ENCODE measurements at regions not wholly inside any gene's neighbourhood (a gene's known extent, or its start where the extent isn't known, plus 50 kb on each side); places are given as distances from the start of the nearest gene placed in this dataset.
"Not testable (repeated sequence)": the region's sequence is repeated elsewhere in the genome, so short reads cannot be mapped to it uniquely, and the experiment has no call there.

DNA sequence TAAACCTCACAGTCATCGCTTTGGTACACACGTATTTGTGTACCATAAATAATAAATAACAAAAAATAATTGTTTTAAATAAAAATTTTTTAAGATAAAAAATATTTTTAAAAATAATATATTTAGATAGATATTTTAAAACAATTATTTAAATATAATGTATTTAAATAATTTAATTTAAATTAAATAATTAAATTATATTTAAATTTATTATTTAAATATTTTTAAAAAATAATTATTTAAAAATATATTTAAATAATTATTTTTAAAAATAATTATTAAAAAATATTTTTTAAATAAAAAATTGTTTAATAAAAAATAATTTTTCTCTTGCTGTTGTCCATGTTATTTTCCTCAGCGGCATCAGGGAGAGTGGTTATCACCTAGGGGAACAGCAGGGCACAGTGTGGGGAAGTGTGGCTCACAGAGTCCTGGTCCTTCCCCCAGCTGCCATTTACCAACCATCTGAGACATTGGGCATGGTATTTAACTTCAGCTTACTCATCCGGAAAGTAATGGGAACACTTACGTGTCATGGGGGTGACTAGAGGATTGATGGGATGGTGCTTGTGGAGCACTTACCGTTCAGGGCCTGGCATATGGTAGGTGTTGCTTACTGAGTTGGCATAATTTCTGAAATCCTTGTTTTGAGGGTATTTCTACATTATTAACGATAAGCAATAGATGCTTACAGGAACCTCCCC lies 92.9 kb upstream of the TSPAN2 start:
- DNase-seq (ENCODE audit: low read depth, low spot score), result no peak

DNA sequence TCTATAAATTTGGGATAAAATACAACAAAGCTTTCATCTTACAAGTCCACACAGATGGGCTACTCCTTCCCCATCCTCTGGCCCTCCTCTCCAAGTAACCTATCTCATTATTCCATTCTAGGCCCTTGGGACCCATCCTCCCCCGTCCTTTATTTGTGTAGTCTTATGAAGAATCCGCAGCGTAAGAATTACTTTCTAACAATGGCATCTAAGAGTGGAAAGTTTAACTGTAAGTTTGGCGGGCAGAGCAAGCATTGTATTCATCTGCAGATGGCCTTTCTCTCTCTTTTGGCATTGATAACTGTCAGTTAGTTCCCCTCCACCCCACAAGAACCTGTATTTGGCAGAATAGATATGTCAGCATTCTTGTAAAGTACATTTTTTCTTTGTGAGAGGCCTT lies 91.9 kb upstream of the TSPAN2 start:
- DNase-seq (ENCODE audit: low read depth, low spot score), result no peak

DNA sequence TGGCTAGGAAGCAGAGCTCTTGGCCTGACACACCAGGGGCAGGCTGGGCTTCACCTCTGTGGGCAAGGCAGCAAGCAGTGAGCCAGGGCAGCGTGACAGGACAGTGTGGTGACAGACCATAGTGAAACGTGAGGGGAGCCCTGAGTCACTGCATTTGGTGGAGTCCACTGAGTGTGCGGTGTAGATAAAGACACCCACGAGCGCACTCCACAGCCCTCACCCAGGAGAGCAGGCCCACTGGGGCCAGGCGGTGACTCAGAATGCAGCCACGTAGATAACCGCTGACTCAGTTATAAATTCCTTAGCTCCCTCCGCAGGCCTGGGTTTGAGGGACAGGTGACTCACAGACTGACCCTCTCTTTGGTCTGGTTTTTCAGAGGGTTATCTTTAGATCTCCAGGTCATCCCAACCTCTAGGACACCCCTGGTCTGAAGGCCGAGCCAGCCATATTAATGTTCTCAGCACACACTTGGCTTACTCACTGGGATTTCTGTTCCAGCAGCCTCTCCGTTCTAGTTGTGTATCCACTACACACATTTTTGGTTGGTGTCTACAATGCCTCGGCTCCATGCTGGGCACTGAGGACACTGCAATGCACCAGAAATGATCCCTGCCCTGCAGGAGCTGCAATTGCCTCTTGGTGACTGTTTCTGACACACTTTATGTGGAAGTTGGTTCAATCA lies 90.2 kb upstream of the TSPAN2 start:
- DNase-seq (ENCODE audit: low read depth, low spot score), result no peak

DNA sequence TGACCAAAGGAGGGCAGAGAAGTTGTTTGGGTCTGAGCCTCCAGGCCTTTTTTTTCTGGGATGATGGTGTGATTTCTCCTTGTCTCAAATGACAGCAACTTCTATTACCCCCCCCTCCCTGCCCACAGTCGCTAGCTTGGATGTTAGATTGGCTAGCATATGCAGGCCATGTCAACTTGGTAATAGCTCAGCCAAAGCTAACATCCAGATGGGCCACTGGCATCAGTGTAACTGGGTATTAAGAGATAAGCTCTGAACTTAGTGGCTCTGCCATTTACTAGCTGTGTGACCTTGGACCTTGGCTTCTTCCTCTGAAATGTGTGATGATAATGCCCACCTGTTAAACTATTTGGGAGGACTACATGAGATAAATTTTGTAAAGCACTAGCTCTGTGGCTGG lies 86.9 kb upstream of the TSPAN2 start:
- DNase-seq (ENCODE audit: low read depth, low spot score), result no peak

- no peak for DNase-seq (ENCODE audit: low read depth, low spot score)
Observed at GRCh38 chr1:115175596-115175995, 86.3 kb upstream of the TSPAN2 start.

GRCh38 chr1:115173151-115173550 lies 83.8 kb upstream of the TSPAN2 start:
- DNase-seq (ENCODE audit: low read depth, low spot score), result no peak

DNA sequence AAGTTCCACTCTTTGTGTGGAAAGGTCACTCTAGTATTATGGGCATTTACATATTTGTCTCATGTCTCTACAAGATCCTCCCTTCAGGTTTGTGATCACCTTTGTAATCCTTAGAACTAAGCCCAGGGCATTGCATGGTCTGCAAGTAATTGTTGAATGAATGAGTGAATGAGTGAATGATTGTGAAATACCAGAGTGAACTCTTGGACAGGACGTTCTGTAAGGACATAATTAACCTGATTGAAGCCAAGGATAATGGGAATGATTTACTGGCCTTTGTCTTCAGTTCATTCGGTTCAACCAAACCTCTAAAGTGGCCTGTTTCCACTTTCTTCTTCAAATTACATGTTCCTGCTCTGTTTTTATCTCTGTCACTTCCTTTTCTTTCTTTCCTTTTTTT lies 83.0 kb upstream of the TSPAN2 start:
- DNase-seq (ENCODE audit: low read depth, low spot score), result no peak

GRCh38 chr1:115170961-115171392 lies 81.7 kb upstream of the TSPAN2 start:
- no peak for DNase-seq (ENCODE audit: low read depth, low spot score)

GRCh38 chr1:115170377-115170776 lies 81.1 kb upstream of the TSPAN2 start:
- DNase-seq (ENCODE audit: low read depth, low spot score), result no peak

DNA sequence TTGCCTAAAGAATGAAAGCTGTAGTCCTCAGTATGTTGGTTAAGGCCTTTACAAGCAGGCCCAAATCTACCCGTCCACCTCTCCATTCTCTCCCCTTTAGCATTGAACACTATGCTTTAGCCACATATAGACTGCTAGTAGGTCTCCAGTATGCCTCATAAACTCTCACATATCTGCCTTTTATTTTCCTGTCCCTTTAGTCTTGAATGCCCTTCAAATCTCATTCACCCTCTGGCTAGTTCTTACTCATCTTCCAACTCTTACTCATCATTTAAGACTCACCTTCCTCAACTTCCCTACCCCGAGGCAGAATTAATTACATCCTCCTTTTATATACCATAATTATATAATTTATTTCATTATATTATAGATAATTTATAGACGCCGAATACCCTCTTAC lies 78.7 kb upstream of the TSPAN2 start:
- DNase-seq (ENCODE audit: low read depth, low spot score), result no peak

DNA sequence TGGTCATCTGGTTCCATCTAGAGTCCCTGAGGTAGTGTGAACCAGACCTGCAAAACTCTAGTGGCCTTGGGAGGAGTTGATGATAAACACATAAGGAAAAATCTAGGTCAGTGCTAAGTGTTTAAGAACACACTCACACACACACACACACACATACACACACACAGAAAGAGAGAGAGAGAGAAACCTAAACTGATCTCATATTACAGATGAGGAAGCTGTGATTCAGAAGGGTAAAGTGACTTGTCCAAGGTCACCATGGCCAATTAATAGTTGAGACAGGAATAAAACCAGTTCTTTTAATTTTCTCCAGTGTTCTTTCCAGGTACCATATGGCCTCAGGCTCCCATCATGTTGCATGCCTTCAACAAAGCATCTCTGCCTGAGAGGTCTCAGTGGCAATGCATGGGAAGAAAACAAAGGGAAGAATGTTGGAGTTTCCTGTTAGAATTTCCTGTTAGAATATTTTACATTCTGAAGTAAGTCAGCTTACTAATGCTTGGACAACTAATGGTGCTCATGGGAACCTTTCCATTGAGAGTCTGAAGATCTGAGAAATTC lies 77.3 kb upstream of the TSPAN2 start:
- DNase-seq (ENCODE audit: low read depth, low spot score), result no peak

DNA sequence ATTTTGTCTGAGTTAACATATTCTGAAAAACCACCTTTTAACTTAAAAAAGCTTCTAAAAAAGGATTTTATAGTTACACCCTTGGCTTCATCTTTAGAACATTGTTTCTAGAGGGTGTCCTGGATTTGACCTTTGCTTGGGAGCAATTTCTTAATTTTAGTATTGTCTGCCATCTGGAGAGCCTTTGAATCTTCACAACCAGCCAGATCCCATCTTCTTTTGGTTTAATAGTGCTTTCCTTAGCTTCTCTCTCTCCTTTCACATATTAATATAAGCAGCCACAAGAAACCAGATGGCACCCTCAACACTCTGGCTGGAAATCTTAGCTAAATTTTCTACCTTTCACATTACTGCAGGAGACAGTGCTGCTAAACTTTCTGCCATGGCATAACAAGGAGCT lies 76.5 kb upstream of the TSPAN2 start:
- no peak for DNase-seq (ENCODE audit: low read depth, low spot score)

- no peak for DNase-seq (ENCODE audit: low read depth, low spot score)
Observed at GRCh38 chr1:115164940-115165705, 75.8 kb upstream of the TSPAN2 start.

- no peak for DNase-seq (ENCODE audit: low read depth, low spot score)
Observed at GRCh38 chr1:115164484-115164883, 75.2 kb upstream of the TSPAN2 start.

GRCh38 chr1:115160728-115161127 lies 71.4 kb upstream of the TSPAN2 start:
- DNase-seq (ENCODE audit: low read depth, low spot score), result no peak

- DNase-seq (ENCODE audit: low read depth, low spot score), result no peak
Observed at GRCh38 chr1:115159958-115160357, 70.7 kb upstream of the TSPAN2 start.

GRCh38 chr1:115158181-115158580 lies 68.9 kb upstream of the TSPAN2 start:
- peak; percentile 48 for DNase-seq (ENCODE audit: low read depth, low spot score)

DNA sequence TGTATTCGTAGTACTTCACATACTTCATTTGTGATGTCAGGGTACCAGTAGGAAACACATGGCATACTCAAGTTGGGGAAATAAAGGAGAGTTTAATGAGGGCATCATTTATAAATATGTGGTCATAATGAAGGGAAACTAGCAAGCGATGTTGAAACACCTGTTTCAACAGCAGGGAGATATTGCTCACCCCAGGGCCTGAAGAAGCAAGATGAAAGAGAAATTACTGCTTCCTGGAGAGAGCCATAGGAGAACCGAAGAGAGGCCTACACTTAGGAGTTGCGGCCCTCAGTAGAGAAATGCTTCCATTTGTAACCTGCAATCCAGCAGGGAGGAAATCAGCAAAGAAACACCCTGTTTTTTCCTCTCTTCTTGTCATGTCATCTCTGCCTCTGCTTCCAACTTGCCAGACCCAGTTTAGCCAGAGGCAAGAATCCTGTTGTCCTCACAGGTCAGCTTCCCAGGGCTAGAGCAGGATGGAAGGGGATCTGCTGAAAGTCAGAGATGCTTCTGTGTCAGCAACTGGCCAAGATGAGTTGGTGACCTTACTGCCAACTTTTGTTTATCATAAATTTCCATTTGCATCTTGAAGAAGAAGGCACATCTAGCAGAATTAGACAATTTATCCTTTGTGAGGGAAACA lies 67.6 kb upstream of the TSPAN2 start:
- DNase-seq (ENCODE audit: low read depth, low spot score), result no peak

DNA sequence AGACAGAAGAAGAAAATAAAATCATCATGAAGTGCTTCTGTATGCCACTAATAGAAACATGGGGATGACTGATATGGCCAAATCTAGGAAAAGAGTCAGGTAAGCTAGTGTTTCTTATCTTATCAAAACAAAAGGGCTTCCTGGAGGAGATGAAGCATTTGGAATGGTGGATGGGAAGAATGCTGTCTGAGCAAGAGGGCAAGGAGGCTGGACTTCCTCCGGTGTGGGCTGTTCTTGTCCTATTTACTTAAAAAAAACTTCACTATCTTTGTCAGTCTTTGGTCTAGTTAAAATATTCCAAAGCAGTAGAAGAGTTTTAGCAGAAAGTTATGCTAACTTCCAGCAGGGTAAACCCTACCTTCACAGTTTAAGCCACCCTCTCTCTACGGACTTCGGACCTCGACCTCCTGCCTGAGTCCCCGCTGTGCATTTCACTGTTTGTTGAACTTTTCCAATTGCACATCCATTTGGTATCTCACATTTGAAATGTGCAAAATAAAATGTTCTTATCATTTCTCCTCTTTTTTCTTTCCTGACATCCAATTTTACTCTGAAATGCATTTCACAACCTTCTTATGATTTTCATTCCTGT lies 64.8 kb upstream of the TSPAN2 start:
- no peak for DNase-seq (ENCODE audit: low read depth, low spot score)

GRCh38 chr1:115147928-115148327 lies 58.6 kb upstream of the TSPAN2 start:
- DNase-seq (ENCODE audit: low read depth, low spot score), result not testable (repeated sequence)

DNA sequence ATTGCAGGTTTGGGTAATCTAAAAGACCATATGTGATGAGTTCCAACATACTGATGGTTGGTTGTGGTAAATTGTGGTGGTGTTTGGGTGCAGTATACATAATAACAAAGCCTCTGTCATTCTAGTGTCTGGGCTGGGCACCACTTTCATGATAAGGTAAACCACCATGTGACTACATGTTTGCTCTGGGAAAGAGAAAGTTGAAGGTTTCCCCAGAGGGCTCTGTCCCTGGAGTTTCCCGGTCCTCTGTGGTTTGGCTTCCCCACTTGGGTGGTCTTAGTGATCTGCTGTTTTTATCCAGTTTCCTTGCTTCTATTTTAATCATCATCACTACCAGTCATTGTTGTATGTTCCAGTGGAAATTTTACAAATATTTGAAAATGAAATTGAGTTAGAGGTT lies 55.9 kb upstream of the TSPAN2 start:
- no peak for DNase-seq (ENCODE audit: low read depth, low spot score)

- no peak for DNase-seq (ENCODE audit: low read depth, low spot score)
Observed at GRCh38 chr1:115144176-115144575, 54.9 kb upstream of the TSPAN2 start.
